ENCODE measurements at regions not wholly inside any gene's neighbourhood (a gene's known extent, or its start where the extent isn't known, plus 50 kb on each side); places are given as distances from the start of the nearest gene placed in this dataset.
A peak's percentile ranks its signal among the peaks of the same experiment; 100 is the strongest.
"Not testable (repeated sequence)": the region's sequence is repeated elsewhere in the genome, so short reads cannot be mapped to it uniquely, and the experiment has no call there.

- no peak overlapping the region for H3K27ac Mint-ChIP-seq
- H3K4me3 Mint-ChIP-seq: no peak overlapping the region
- TF ChIP-seq CTCF (IDR thresholded peaks at IDR 0.05; ENCODE audit: unreplicated experiment in 3 of 3): no peak
- H3K27me3 Mint-ChIP-seq (ENCODE audit: low read depth): no peaks in the 10 kb centered on the region
- H3K9me3 Mint-ChIP-seq: no peaks in the 10 kb centered on the region
- H3K36me3 Mint-ChIP-seq (ENCODE audit: low read depth): no peaks in the 10 kb centered on the region
- peaks cover 17% of the 10 kb centered on the region for H3K4me1 Mint-ChIP-seq
These were observed 111.7 kb upstream of the BMPER start for GRCh38 chr7:33793616-33794015.

- no peak overlapping the region for H3K4me3 Mint-ChIP-seq
- H3K27me3 Mint-ChIP-seq (ENCODE audit: low read depth): no peaks in the 10 kb centered on the region
- no peaks in the 10 kb centered on the region for H3K36me3 Mint-ChIP-seq (ENCODE audit: low read depth)
- TF ChIP-seq CTCF (IDR thresholded peaks at IDR 0.05; ENCODE audit: unreplicated experiment in 3 of 3): no peak
- no peak overlapping the region for H3K27ac Mint-ChIP-seq
- H3K4me1 Mint-ChIP-seq: peaks cover 23% of the 10 kb centered on the region
- no peaks in the 10 kb centered on the region for H3K9me3 Mint-ChIP-seq
These were observed 110.9 kb upstream of the BMPER start for GRCh38 chr7:33794419-33794818.

DNA sequence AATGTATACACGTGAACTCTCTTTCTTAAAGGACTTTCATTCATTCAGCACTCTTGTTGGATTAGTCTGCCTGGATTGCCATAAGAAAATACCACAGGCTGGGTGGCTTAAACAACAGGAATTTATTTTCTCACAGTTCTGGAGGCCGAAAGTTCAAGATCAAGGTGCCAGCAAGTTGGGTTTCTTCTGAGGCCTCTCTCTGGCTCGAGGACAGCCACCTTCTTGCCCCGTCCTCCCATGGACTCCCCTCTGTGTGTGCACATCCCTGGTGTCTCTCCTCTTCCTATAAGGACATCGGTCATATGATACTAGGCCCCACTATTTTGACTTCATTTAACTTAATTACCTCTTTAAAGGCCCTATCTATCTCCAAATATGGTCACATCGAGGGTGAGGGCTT is 110.4 kb upstream of the BMPER start:
- H3K27me3 Mint-ChIP-seq (ENCODE audit: low read depth): no peaks in the 10 kb centered on the region
- no peak overlapping the region for H3K4me3 Mint-ChIP-seq
- peaks cover 24% of the 10 kb centered on the region for H3K4me1 Mint-ChIP-seq
- H3K9me3 Mint-ChIP-seq: no peaks in the 10 kb centered on the region
- no peak overlapping the region for H3K27ac Mint-ChIP-seq
- no peak for TF ChIP-seq CTCF (IDR thresholded peaks at IDR 0.05; ENCODE audit: unreplicated experiment in 3 of 3)
- no peaks in the 10 kb centered on the region for H3K36me3 Mint-ChIP-seq (ENCODE audit: low read depth)

- Mint-ChIP-seq H3K9me3 (no peaks in the 10 kb centered on the region), H3K4me3 (no peak overlapping the region), H3K27me3 (ENCODE audit: low read depth) (no peaks in the 10 kb centered on the region), H3K4me1 (peaks cover 12% of the 10 kb centered on the region), H3K27ac (peak overlapping the region in 1 of 3 experiments; percentile 44), H3K36me3 (ENCODE audit: low read depth) (no peaks in the 10 kb centered on the region)
- no peak for TF ChIP-seq CTCF (IDR thresholded peaks at IDR 0.05; ENCODE audit: unreplicated experiment in 3 of 3)
These were observed 108.8 kb upstream of the BMPER start for GRCh38 chr7:33796538-33796937.

DNA sequence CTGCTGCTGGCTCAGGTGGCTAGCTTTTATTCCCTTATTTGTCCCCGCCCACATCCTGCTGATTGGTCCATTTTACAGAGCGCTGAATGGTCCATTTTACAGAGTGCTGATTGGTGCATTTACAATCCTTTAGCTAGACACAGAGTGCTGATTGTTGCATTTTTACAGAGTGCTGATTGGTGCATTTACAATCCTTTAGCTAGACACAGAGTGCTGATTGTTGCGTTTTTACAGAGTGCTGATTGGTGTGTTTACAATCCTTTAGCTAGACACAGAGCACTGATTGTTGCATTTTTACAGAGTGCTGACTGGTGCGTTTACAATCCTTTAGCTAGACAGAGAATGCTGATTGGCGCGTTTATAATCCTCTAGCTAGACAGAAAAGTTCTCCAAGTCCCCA is 107.8 kb upstream of the BMPER start:
- peaks cover 13% of the 10 kb centered on the region for H3K4me1 Mint-ChIP-seq

DNA sequence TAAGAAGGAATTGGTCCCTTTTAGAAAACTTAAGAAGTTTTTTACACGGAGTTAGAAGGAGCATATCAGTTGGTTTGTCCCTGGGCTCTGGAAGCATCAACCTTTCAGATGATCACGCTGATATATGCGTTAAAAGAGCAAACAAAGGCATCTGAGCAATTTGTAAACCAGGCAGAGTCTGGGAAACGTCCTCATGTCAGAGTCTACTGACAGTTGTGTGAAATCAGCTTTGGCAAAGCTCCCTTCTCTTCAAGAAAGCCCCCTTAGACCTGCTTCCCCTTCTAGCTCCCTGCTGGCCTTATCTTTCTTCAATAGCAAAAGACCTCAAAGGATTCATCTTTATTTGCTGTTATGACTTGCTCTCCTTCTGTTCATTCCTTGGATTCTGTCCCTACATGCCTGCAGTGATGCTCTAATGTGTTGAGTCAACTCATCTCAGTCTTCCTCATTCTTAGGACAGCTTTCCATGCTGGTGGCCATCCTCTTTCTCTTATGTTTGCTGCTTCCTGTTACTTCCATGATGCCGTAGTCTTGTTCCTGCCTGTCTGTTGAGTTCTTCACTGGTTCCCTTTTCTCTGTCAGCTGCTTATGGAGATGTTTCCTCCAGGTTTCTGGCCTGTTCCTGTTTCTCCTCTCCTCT is 106.5 kb upstream of the BMPER start:
- Mint-ChIP-seq H3K4me1 (peaks cover 26% of the 10 kb centered on the region), H3K36me3 (ENCODE audit: low read depth) (no peaks in the 10 kb centered on the region), H3K4me3 (no peak overlapping the region), H3K9me3 (no peaks in the 10 kb centered on the region), H3K27ac (peak overlapping the region; percentile 34 to 78 (median 62)), H3K27me3 (ENCODE audit: low read depth) (no peaks in the 10 kb centered on the region)
- TF ChIP-seq CTCF (IDR thresholded peaks at IDR 0.05; ENCODE audit: unreplicated experiment in 3 of 3): no peak

More for the DNA sequence above, 107.8 kb upstream of the BMPER start:
- not testable (repeated sequence) for H3K9me3 Mint-ChIP-seq; H3K27me3 Mint-ChIP-seq (ENCODE audit: low read depth); H3K27ac Mint-ChIP-seq; H3K36me3 Mint-ChIP-seq (ENCODE audit: low read depth); H3K4me3 Mint-ChIP-seq

Measured in nephron (organoid).